Suppressor macrophage (primary cell): ENCODE measurements at regions not wholly inside any gene's neighbourhood (a gene's known extent, or its start where the extent isn't known, plus 50 kb on each side); places are given as distances from the start of the nearest gene placed in this dataset.
"Not testable (repeated sequence)": the region's sequence is repeated elsewhere in the genome, so short reads cannot be mapped to it uniquely, and the experiment has no call there.

Experiments used
- DNase-seq, 4 experiments: peaks; one replicate each; pipeline ENCODE4 v3.0.0-alpha.2; 2020 to 2022

DNA sequence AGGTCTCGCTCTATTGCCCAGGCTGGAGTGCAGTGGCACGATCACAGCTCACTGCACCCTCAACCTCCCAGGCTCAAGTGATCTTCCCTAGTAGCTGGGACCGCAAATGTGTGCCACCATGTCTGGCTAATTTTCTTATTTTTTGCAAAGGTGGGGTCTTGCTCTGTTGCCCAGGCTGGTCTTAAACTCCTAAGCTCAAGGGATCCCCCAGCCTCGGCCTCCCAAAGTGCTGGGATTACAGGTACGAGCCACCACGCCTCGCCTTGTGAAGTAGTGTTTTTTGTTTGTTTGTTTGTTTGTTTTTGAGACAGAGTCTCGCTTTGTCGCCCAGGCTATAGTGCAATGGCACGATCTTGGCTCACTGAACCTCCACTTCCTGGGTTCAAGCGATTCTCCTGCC, 125.5 kb downstream of the HAUS1 start:
- DNase-seq: not testable (repeated sequence)

- DNase-seq: no peak
These were observed 132.0 kb downstream of the HAUS1 start for GRCh38 chr18:46236156-46236555.

- DNase-seq: no peak
These were observed 133.7 kb downstream of the HAUS1 start for GRCh38 chr18:46237891-46238290.

GRCh38 chr18:46239549-46239948, 135.4 kb downstream of the HAUS1 start:
- no peak for DNase-seq

- no peak for DNase-seq
These were observed 135.8 kb downstream of the HAUS1 start for GRCh38 chr18:46239998-46240397.

GRCh38 chr18:46241393-46241792, 137.2 kb downstream of the HAUS1 start:
- DNase-seq: not testable (repeated sequence)

DNA sequence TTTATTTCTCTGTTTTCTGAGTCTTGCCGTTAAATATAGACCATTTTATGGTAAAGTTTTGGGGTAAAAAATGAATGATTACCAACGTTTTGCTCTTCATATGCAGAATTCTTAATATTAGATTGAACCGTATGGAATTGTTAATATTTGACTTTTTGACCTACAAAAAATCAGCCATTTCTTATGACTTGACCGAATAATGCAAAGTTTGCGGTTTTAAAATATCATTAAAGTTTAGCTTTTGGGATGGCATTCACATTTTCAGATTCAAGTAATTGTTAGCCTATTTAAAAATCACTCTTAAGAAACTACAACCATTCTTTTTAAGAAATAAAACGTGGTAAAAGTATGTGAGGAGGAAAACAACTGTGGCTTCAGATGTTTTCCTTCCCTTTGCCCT, 138.0 kb downstream of the HAUS1 start:
- DNase-seq: no peak

- DNase-seq: no peak
These were observed 138.9 kb downstream of the HAUS1 start for GRCh38 chr18:46243095-46243494.

- DNase-seq: no peak
These were observed 139.5 kb downstream of the HAUS1 start for GRCh38 chr18:46243673-46244072.

GRCh38 chr18:46246101-46246500, 141.9 kb downstream of the HAUS1 start:
- DNase-seq: no peak

DNA sequence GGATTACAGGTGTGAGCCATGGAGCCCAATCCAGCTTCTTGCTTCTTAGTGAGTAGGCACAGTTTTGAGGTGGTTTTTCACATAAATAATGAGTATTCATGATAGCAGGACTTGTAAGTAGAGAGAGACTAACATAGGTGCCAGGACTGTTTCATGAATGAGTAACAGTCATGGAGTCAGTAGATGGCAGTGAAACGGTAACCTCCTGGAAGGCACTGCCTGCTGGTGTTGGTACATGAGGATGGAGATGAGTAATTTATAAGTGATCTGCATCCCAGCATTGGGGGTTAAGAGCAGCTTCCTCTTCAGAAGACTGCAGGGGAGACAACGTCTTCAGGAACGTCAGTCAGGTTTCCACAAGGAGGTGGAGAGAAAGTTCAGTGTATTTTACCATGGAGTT, 143.8 kb downstream of the HAUS1 start:
- no peak for DNase-seq

GRCh38 chr18:46250084-46250811, 146.1 kb downstream of the HAUS1 start:
- peak; percentile 75 to 92 (median 84) for DNase-seq

GRCh38 chr18:46250812-46251173, 146.6 kb downstream of the HAUS1 start:
- DNase-seq: no peak

DNA sequence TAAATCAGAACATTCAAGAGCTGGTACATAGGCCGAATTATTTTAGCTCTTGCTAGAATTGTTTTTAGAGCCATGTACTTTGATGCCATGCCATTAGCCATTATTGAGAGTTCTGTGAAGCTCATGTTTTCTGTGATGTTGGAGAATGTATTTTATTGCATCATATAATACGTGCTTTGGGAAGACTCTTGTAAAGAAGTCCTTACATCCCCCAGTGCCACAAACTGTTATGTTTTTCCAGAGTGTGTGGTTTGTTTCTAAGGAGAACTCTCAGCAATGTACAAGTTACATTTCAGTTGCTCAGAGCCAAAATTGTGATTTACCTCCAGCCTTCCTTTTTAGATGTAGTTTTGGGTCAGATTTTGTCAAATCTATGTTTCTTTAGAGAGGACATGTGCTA, 148.6 kb downstream of the HAUS1 start:
- DNase-seq: no peak

GRCh38 chr18:46253498-46253897, 149.3 kb downstream of the HAUS1 start:
- DNase-seq: no peak

DNA sequence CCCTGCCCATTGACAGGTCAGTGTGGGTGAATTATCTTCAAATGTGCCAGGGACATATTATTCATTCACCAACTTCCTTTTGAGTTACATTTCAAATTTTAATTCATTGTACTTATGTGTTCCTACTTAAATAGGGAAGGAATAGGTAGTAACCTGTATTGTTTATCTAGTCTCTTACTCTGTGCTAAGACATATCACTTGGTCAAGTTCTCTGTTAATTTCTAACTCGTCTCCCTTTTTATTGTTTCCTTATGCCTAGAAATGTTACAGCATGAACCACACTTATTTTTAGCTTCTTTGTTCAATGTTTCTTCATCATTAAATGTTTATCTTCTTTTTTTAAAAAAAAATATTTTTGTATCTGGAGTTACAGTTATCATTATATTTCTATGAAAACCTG, 151.9 kb downstream of the HAUS1 start:
- DNase-seq: no peak

DNA sequence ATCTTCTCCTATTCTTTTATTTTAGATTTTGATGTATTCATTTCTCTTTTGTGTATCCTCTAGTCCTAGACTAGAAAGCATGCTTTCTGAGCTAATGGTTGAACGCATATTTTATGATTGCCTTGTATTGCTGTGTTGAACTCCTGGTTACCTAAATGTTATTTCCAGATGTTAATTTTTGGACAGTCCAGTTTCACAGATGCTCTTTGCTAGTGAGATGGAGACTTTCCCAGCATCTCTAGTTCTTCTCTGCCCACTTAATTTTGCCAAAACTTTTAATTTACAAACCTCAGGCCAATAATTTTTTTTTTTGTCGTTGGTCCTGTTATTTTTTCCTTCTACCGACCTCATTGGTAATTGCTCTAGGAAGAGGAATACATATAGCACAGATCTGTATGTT, 153.2 kb downstream of the HAUS1 start:
- DNase-seq: no peak

GRCh38 chr18:46260016-46260878, 156.1 kb downstream of the HAUS1 start:
- no peak for DNase-seq

- no peak for DNase-seq
These were observed 156.6 kb downstream of the HAUS1 start for GRCh38 chr18:46260879-46261143.

- no peak for DNase-seq
These were observed 157.6 kb downstream of the HAUS1 start for GRCh38 chr18:46261799-46262198.

- DNase-seq: no peak
These were observed 158.7 kb downstream of the HAUS1 start for GRCh38 chr18:46262856-46263255.

- no peak for DNase-seq
These were observed 160.1 kb downstream of the HAUS1 start for GRCh38 chr18:46264255-46264654.

DNA sequence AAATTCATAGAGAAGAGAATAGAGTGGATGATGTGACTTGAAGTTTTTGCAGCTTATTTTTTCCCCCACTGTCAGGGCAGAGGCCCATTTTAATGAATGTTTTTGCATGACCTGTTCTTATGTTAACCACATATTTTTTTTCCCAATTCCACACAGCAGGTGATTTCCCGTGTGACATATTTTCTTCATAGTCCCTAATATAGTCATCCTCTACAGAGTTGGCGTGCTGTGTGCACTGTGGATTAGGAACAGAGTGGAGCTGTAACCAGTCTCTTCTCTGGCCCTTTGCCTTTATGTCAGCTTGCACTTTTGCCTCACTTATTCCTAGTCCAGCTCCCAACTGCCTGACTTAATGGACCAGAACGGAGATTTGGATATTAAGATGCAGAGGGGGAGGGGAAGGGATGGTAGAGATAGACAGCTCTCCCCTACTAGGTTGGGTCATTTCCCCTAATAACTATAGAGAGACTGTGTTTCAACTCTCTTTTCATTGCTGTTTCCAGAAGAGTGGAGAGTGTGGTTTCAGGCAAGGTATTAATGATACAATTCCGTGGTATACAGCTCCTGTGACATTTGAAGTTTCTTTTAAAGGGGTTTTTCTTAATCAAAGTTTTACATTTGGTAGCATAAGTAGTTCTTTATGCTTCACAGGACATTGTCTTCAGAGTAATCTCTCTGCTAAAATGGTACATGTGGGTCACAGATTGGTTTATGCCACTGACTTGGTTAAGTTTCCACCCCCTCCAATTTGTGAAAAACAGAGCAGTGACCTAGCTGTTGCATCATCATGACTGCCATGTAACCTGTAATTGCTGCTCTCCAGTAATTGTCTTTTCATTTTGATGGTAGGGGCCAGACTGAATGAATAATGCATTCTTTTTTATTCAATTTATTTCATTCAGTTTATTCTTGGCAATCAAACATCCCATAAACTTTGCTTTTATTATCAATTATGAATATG, 161.3 kb downstream of the HAUS1 start:
- DNase-seq: no peak
